ENCODE measurements at regions not wholly inside any gene's neighbourhood (a gene's known extent, or its start where the extent isn't known, plus 50 kb on each side); places are given as distances from the start of the nearest gene placed in this dataset.

DNA sequence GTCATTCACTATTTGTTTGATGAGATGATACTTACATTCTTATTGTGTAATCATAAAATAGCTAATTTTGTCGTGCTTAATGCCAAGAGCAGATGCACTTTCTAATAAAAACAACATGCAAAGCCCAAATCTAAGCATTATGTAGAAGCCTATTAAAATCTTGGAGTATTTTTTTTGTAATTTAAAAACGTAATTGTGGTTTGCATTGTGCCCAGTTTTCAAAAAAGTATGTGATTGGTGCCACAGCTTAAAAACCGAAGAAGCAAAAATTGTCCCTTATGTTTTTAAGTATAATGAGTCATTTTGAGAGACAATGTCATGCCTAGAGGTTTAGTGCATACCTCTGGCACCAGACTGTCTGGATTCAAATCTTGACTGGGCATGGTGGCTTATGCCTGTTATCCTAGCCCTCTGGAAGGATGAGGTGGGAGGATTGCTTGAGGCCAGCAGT is 464.8 kb upstream of the RGS6 start:
- no peak for DNase-seq (ENCODE audit: low read depth)

DNA sequence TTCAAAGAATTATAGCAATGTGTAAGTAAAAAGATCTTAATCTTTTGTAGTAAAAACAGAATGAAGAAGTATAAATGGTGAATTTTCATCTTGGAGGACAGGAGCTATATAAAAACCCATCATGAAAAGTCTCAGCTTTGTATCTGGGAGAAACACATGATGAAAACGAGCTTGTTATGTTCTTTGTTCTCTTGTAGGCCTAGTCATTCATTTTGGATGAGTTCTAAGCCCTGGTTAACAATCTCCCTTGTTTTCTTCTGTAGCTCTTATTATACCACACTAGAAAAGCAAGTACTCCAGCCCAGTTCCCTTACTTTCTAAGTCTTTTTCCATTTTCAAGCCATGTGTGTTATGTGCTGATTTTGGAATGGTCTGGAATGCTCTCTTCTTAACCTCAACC is 463.5 kb upstream of the RGS6 start:
- no peak for DNase-seq (ENCODE audit: low read depth)

DNA sequence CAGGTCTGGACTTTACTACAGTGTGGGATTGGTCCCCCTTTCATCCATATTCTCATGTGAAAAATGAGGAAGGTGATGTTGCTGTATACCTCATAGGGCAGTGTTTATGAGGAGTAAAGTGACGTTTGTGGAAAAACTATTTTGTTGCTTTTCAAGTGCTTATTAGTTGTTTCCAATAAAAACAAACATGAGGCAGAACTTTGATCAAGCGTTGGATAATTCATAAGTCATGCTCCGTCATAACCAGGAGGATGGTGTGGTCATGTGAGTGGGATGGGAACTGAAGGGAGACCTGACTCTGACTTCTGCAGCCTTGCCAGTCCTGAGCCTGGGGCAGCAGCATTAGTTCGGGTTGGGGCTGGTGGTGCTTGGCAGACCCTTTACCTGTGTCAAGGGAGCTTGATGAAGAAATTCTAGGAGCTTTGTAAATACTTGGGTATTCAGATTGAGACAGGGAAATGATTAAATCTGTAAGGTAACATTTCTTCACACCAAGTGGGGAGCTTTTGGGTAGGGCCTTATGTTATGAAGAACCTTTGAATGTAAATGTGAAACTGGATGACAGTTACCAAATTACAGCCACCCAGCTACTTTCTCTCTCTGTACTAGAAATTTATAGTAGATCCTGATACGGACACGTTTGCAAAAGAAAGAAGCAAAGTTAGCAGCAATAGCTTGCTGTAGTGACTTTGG is 462.4 kb upstream of the RGS6 start:
- no peak for DNase-seq (ENCODE audit: low read depth)

DNA sequence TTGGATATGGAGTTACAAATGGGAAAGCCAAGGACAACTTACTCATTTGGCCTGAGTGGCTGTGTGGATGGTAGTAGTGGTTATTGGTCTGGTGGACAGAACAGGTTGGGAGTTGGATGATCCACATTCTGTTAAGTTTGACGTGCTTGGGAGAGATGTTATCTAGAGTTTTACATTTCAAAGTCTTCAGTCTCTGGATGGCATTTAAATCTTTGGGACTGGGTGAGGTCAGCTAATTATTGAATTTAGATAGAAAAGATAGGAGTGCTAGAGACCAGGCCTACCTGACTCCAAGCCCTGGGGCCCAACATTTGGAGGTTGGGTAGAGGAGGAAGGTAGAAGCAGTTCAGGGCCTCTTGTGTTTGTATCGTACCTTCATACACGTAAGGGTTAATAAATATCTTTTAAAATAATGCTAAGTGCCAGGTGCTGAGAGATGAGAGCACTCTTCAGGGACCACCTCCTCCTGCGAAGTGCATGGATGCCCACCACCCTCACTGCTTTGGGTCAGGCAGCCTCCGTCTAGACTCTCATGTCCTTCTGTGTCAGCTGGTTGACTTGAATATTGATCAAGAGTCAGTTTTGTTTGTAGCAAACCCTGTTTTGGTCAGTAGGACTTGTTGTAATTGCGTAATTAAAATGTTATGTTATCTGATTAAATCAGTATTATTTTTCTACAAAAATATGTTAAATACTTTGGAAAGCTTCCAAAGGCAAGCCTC is 460.4 kb upstream of the RGS6 start:
- DNase-seq (ENCODE audit: low read depth), result no peak

DNA sequence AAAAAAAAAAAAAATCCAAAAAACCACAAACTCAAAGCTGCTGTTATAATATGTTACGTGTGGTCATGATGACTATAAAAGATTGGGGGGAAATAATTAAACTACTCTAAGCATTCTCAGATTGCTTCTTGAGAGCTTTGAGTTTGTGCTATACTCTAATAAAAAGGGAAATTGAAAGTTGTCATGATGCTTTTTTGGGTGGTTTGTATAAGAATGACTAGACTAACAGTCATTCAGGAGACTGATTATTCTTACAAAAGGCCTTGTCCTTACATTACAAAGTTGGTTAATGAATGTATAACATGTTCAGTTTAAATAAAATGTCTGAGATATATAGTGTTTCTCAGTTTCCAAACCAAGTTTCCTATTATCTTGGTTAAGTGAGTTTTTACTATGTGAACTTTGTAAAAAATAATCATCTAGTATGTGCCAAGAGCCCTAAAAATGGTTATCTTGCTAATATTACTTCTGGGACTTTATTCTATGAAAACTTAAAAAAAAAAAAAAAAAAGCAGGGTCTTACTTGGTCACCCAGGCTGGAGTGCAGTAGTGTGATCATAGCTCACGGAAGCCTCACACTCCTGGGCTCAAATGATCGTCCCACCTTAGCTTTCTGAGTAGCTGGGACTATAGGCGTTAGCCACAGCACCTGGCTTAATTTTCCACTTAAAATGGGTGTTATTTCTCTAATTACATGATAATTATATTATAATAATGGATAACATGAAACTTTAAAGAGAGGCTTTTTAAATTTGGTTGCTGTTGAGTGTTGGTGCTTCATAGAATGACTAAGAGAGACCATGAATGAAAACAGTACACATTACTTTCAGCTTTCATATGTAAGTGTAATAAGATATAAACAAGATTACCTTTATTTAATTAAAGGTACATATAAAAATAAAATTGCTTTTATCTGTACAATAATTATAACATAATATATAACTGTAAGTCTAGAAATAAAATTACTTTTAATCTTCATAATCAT is 459.6 kb upstream of the RGS6 start:
- no peak for DNase-seq (ENCODE audit: low read depth)

DNA sequence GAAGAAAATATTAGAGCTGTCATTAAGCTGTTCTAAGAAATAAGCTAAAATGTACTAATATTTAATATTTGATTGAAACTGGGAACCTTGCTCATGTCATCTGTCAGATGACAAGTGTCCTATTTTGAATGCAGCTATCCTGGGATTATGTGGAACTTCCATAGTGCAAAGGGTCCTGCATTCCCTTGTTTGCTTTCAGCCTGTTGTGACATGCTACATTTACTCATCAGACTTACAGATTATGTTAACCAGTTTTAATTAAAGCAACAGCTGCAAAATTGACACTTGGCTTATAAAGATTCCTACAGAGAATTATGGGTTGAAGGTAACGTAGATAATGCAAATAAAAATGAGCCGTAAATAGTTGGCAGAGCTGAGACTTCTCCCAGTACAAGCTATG is 458.4 kb upstream of the RGS6 start:
- no peak for DNase-seq (ENCODE audit: low read depth)

DNA sequence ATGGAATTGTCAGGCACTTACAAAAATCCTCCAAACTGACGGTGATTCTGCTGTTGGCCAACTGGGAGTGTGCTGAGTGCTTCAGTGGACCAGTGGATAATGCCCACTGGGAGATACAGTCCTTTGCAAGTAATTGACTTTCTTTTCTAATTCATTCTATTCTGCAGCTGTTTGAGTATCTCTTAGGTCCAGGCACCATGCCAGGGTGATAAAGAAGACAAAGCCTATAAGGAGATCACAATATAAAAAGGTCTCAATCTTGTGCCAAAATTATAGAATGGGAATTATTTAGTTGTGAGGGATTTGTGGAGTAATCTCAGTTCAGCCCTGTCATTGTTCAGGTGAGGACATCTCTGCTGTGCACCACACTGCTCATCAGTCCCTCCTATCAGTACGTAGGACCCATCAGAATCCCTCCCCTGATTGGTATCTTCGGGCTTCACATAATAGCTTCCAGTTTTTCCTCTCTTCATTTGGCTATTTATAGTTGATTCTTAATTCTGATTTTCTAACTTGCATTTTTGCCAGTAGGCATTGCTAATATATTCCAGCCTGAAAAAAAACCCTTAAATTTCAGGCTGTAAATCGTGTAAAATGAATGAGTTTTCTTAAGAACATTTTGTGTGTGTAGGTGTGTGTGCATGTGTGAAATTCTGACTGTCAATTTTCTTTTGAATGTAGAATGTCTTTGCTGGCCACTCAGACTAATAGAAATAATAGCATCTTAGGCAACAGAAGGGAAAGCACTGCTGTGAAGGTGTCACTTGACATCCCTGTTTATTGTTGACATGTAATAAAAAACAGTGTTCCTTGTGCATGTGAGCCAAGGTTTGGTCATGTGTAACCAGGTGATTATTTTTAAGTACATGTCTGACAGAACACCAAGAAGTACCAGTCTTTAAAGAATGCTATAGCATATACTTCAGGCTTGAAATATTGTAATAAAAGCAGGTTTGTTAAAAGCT is 457.6 kb upstream of the RGS6 start:
- DNase-seq (ENCODE audit: low read depth), result no peak

DNA sequence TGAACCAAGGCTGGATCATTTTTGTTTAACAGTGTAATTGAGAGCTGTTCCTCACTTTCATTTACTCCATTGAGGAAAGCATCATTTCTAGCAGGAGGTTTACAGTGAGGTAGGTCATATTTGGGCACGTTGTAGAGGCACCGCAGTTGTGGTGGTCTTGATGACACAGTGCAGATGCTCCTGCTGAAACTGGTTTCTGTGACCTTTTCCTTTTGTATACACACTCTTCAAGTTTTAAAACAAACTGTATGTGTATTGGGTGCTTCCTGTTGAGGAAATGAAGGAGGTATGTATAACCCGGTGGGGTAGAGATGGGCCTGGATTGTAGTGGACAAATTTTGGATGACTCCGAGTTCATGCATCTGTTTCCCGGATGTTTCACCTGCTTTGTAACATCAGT is 456.3 kb upstream of the RGS6 start:
- no peak for DNase-seq (ENCODE audit: low read depth)

DNA sequence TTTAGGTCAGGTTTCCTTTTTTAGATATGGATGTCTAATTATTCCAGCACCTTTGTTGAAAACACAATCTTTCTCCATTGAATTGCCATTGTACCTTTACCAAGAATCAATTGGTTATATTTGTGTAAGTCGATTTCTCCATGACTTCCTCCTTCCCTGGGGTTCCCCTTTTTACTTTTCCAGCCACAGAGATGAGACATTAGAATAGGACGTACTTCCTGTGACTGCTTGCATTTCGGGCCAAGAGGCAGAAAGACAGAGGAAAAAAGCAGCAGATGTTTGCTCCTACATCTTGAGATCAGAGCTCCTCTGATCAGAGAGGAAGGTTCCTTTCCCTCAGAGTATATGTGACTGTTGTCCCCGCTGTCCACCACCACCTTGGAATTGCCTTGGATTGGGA is 453.7 kb upstream of the RGS6 start:
- DNase-seq (ENCODE audit: low read depth), result no peak

DNA sequence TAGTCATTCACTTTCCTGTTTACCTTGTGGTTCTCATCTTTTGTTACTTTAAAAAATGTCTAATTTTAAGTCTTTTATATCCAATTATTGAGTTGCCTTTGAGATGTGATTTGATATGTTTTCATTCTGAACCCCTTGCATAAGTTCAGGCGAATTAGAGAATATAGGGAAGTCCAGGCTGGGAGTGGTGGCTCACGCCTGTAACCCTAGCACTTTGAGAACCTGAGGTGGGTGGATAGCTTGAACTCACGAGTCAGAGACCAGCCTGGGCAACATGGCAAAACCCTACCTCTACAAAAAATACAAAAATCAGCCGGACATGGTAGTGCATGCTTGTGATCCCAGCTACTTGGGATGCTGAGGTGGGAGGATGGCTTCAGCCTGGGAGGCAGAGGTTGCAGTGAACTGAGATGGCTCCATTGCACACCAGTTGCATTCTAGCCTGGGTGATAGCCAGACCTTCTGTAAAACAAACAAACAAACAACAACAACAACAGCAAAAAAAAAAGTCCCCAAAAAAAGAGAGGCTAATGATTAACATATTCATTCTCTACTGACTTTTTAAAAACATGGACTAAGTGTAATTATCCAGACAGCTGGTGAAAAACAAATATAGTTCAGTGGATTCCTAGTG is 451.1 kb upstream of the RGS6 start:
- no peak for DNase-seq (ENCODE audit: low read depth)

DNA sequence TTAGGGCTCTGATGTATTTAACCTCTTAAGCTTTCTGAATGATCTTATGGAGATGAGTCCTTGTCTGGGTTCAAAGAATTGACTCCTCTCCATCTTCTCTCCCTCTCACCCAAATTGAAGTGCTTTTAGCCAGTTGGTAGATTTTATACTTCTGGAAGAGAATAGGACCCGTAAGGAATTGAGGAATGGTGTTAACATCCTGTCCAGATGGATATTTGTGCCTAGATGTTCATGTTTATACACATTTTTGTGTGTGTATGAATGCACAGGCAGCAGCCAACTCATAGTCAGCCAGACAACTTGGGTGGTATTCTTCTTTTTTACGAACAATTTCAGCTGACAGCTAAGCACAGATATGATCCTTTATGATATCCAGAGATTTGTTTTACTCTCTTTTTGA is 449.6 kb upstream of the RGS6 start:
- DNase-seq (ENCODE audit: low read depth), result no peak

DNA sequence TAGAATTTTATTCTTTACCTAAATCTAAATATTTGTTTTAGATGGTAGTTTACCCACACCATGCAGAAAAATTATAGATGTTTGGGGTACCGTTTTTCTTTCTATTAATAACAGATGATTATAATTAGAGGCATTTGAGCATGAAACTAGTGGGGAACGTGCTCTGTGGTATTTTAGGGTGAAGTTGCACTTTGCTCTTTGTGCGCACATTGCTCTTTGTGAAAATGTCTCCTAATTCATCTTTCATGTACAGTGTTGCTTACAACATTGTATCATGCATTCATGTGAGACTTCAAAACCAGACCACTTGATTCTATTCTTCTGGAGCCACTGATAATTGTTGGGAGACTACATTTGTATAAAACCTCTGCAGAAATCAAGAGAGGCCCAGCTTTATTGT is 449.1 kb upstream of the RGS6 start:
- no peak for DNase-seq (ENCODE audit: low read depth)

DNA sequence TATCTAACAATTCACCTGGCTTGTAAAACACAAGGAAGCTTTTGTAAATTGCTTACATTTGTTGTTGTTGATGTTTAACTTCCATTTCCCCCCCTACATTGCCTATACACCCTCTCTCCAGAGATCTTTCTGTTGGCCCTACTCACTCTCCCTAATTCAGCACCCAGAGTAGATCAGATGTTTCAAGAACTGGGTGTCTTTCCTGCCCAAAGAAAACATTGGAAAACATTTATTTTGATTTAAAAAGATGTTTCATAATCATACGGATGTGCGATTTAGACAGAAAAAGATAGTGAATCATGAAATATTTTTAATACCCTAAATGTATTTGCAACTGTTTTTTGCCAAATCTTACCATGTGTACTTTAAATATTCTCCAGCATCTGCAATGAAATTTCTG is 446.4 kb upstream of the RGS6 start:
- DNase-seq (ENCODE audit: low read depth), result no peak

DNA sequence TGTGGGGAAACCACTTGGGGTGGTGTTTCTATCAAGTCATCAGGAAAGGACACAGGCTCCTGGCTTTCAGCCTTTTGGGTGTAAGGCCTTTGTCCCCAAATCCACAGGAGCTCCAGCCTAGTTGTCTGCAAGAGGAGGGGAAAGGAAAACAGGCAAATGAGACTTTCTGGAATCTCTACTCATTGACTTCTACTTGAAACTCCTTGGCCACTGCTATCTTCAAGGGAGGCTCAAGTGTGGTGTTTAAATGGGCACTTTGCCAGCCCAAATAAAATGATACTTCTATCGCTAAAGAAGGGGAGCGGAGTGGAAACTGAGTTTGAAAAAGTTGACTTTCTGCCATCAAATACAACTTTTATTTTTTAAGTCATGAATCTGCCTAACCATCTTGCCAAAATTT is 445.9 kb upstream of the RGS6 start:
- DNase-seq (ENCODE audit: low read depth), result no peak

DNA sequence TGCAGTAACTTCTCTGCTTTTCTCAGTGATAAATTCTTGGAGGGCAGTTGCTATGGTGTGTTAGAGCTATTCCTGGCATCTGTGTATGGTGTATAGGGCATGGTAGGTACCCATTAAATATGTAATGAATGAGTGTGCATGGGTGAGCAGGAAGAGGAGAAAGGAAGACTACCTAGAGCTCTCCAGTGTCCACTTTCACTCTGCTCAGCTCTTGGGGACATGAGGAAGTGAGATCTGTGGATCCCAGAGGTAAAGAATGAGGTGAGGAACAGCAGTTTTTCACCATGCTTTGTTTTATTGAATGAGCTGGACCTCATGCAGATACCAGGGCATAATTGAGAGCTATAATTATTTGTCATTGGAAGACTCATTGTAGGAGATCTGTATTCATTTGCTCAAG is 444.8 kb upstream of the RGS6 start:
- no peak for DNase-seq (ENCODE audit: low read depth)

DNA sequence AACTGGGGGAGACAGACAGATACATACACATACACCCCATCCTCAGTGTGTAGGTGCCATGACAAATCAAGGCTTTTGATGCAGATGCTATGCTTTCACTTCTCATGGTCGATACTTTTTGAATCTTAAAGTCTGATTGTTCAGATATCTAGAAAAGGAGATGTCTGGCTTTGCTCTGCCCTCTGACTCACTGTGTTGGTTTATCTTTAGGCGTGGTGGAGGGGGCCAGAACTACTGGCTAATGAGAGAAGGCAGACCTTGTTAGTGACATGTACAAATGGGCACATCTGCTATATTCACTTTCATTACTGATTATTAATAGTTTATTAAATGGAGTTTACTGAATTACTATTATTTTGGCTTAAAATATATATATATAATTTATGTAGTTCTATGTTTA is 444.3 kb upstream of the RGS6 start:
- DNase-seq (ENCODE audit: low read depth), result no peak

DNA sequence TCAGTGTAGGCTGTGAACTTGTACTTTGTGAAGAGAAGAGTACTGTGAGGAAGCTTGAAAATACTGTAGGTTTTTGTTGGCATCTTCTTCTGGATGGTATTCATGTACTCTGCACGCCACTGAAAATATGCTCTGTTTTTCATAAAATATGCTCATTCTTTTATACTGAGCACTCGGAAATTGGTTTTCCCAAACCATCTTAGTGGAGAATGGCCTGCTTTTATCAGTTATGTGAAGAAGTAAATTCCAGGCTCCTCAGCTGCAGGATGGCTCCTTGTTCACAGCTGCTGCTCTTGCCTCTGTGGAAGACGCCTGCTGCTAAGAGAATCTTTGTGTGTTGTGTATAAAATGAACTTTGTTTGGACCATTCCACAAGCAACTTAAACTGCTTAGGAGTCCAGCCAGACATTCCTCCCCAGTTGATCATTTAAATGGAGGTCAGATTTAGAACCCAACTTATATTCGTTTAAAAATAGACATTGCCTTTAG is 443.5 kb upstream of the RGS6 start:
- no peak for DNase-seq (ENCODE audit: low read depth)

DNA sequence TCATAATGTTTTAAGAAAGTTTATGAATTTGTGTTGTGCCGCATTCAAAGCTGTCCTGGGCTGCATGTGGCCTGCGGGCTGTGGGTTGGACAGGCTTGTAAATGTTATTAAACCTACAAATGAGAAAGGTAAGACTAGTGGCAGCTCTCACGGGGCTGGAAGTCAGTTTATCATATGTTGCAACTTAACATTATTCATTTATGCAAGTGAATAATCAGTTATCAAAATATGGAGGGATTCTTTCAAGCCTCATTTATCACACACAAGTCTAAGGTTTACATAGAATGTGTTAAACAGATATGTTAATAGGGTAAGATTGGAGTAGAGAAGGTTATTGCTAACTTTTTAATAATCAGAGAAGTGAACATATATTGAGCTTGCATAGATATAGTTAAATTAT is 442.5 kb upstream of the RGS6 start:
- DNase-seq (ENCODE audit: low read depth), result no peak

DNA sequence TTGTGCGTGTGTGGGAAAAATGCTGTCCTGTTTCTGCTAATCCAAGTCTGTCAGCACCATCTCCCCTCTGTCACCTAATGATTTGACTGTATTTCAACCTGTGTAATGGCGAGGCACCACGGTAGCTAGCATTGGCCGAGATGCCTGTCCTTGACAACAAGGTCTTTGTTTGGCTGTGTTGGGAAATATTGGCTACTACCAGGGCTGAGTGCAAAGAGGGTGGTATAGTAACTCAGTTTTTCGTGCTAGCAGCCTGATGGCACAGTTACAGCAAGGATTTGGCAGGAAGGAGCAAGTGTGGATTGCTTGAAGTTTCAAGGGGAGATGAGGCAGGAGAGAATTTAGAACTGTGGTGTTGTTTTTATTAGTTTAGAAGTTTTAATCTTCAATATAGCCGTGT is 440.3 kb upstream of the RGS6 start:
- DNase-seq (ENCODE audit: low read depth), result no peak

DNA sequence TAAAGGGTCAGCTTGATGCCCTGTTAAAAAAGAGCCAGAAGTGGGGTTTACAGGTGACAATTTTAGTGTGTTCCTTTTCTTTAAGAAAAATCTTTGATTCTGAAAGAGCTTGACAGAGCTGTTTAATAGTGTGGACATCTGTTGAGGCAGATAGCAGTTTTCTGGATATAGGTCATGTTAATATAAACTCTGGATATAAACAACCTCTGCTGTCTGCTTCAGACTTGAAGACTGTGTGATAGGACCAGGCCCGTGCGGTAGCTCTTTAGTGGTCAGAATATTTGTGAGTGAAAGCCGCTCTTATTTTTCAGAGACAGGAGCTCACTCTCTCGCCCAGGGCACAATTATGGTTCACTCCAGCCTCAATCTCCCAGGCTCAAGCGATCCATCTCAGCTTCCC is 439.9 kb upstream of the RGS6 start:
- DNase-seq (ENCODE audit: low read depth), result no peak

DNA sequence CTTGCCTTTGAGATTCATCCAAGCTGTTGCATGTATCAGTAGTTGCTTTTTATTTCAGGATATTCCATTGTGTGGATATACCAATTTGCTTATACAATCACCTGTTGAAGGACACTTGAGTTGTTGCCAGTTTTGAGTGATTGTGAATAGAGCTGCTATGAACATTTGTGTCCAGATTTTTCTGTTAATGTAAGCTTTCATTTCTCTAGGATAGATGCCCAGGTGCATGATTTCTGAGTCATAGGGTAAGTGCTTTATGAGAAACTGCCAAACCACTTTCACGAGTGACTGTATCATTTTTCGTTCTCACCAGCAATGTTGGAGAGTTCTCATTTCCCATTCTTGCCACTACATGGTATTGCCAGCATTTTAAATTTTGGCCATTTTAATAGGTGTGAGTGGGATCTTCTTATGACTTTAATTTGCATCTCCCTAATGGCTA is 434.6 kb upstream of the RGS6 start:
- no peak for DNase-seq (ENCODE audit: low read depth)
